GM10266 (cell line): ENCODE measurements at regions not wholly inside any gene's neighbourhood (a gene's known extent, or its start where the extent isn't known, plus 50 kb on each side); places are given as distances from the start of the nearest gene placed in this dataset.

Experiments used
- DNase-seq: peaks from one replicate; pipeline ENCODE4 v3.0.0; 2012; ENCODE audit errors: extremely low spot score
- CTCF ChIP-seq: IDR thresholded peaks from 2 replicates; pipeline ENCODE4 v1.5.1; 2012; ENCODE audit warnings: mild to moderate bottlenecking, low read depth; ENCODE audit not compliant: control insufficient read depth, insufficient read depth; ENCODE audit errors: missing control alignments

- no peak for TF ChIP-seq CTCF
- no peak for DNase-seq
Observed at GRCh38 chr3:77945320-77945719, 905.4 kb downstream of the ROBO2 start.

GRCh38 chr3:77947671-77948070, 907.8 kb downstream of the ROBO2 start:
- no peak for DNase-seq
- TF ChIP-seq CTCF, result no peak

- no peak for DNase-seq
Observed at GRCh38 chr3:77967621-77968020, 927.7 kb downstream of the ROBO2 start.

GRCh38 chr3:77976079-77976478, 936.2 kb downstream of the ROBO2 start:
- no peak for TF ChIP-seq CTCF
- no peak for DNase-seq

More at GRCh38 chr3:77967621-77968020, 927.7 kb downstream of the ROBO2 start:
- TF ChIP-seq CTCF, result no peak

- DNase-seq, result no peak
- no peak for TF ChIP-seq CTCF
Observed at GRCh38 chr3:78003090-78003489, 963.2 kb downstream of the ROBO2 start.

GRCh38 chr3:78004571-78004970, 964.7 kb downstream of the ROBO2 start:
- TF ChIP-seq CTCF, result no peak
- no peak for DNase-seq

- no peak for TF ChIP-seq CTCF
- no peak for DNase-seq
Observed at GRCh38 chr3:78013653-78014052, 973.8 kb downstream of the ROBO2 start.
